Right forelimb (tissue), 1 donor: ENCODE measurements at regions not wholly inside any gene's neighbourhood (a gene's known extent, or its start where the extent isn't known, plus 50 kb on each side); places are given as distances from the start of the nearest gene placed in this dataset.
"Not testable (repeated sequence)": the region's sequence is repeated elsewhere in the genome, so short reads cannot be mapped to it uniquely, and the experiment has no call there.

Experiments
- DNase-seq: peaks from one replicate; pipeline ENCODE4 v3.0.0-alpha.2; 2018

DNA sequence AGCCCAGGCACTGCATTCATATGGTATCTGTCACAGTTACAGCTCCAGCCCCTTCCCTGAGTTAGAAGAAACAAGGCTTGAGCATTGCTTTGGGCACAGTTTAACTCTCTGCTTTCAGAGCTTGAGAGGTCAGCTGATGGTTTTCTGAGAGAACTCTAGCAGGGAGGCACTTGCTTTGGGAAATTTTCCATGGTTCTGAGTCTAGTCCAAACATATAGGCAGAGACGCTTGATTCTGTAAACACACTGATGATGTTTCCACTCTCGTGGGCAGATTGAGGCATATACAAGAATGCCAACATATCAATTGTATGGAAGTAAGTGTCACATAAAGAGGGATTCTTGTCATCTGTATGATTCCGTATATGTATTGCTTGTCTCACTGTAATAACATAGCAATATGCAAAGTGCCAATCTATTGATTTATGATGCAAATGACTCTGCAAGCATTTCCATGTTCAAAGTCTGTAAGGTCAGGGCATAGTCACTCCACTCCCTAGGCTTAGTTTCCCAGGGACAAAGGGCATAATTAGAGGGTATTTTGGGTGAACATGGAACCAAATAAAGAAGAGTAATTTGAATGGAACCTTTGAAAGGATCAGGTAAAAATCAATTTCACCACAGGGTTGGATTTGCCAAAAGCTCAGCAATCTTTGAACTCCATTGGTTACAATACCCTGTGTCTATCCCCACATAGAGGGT, 239.0 kb downstream of the INHBA start:
- DNase-seq: no peak

DNA sequence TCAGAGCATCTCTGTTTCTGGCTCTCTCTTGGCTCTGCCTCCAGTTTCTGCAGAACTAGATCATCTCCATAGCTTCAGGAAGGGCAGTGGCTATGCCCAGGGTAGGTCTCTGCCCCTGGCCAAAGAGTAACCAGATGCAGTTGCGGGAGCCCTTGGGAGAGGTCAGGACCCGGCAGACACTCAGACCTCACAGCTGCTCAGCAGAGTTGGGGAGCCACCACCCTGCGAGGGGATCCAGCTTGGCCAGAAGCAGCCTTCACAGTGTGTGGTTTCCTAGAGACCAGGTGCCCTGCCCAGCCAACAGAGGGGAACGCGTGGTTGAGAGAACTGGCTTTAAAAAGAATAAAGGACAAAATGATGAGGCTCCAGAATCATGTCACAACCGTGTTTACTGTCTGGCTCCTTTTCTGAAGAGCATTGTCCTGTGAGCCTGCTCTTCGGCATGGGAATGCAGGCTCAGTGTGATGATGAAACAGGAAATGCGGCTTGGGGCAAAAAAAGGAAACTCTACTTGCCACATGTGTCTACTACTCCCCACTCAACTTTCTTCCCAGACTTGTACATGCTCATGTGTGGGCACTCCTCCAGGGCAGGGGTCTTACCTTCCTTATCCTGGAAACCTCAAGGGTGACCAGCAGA, 243.1 kb downstream of the INHBA start:
- no peak for DNase-seq

DNA sequence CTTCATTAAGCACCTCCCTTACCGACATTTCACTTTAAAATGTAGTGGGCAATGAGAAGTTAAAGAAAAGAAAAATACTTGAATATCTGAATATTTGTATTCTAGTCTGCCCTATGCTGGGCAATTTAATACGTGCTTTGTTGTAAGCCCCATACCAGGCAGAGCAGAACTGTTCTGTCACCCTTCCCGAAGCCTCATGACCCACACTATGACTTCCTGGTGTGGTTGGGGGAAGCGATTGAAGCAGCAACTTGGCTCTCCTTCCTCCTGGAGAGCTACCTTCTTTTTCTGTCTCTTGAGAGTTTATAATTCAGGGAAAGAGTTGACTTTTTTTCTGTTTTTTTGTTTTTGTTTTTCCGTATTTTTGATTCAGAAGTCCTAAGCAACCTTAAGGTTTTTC, 243.7 kb downstream of the INHBA start:
- DNase-seq: no peak

DNA sequence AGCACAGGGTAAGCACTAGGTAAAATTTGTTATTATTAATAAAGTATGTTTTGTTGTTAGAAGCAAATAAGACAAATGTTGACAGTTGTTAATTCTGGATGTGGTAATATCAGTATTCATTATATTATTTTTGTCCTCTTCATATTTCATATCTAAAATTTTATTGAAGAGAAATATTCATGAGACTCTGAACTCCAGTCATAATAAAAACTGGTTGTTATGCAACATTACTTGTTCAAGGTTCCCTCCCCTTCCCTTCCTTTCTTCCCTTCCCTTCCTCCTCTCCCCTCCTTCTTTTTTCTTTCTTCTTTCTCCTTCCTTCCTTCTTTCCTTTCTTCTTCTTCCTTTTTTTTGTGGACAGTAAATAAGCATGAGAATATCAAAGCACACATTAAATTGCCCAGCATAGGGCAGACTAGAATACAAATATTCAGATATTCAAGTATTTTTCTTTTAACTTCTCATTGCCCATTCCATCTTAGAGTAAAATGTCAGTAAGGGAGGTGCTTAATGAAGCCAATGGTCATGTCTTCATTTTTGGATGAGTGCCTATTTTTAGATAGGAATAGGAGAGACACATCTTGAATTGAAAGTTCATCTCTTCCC, 245.0 kb downstream of the INHBA start:
- no peak for DNase-seq

DNA sequence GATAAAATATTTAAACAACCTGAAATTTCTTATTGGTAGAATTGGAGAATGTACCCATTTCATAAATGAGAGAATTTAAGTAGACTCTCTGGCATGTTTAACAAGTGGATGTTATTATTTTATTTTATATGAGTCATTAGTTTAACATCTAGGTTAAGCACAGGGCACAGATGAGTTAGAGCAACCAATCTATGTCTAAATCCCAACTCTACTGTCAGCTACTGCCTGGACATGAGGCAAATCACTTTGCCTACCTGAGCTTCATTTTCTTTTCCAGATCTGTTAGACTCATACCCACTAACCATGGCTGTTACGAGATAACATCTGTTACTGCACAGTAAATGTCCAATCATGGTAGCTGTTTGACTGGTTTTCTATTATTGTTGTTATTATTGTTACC, 251.1 kb downstream of the INHBA start:
- DNase-seq: no peak

DNA sequence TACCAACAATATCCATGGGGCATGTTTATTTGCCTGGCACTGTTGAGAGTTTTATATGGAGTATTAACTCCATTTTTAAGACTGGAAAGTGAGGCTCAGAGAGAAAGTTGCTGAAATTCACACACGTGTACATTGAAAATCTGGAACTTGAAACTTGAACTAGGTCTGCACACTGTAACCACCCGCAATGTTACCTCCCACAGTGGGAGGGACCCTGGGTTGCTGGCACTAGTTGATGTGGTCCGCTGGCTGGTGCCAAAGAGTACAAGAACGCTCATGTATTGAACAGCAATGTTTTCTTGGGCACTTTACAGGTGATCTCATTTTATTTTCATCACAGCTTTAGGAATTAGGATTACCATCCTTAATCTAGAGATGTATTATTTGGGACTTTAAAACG, 253.2 kb downstream of the INHBA start:
- DNase-seq: no peak

DNA sequence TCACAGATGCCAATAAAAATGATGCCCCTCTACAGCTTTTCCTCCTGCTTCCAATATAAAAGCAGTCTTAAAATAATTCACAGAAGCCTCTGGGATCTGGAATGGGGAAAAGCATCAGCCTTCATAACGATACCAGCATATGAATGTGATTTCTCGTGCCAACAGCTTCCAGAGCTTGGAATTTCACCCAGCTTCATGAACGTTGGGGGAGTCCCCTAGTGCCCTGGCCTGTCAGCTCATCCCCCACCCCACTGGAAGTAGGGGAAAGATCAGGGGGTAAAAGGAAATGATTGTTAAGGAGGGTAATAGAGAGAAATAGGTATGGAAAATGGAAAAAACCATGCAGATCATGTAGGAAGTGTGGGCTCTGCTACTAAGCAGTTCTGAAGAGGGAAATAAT, 253.6 kb downstream of the INHBA start:
- no peak for DNase-seq

DNA sequence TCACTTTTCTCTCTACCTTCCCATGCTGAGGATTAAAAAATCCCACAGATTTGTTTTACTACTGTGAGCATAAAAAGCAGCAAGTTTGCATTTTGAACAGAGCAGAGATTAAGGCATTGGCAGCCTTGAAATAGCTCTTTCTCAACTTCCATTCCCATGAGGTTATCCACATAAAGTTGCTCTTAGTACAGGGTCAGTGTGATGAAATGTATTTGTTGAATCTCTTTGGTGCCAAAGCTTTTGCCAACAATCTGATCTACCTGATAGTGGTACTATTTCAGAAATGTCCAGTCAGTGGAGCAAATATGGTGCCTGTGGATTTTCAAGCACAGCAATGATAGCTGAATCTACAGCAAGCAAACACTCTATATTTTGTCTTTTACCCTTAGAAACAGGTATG, 254.8 kb downstream of the INHBA start:
- no peak for DNase-seq

DNA sequence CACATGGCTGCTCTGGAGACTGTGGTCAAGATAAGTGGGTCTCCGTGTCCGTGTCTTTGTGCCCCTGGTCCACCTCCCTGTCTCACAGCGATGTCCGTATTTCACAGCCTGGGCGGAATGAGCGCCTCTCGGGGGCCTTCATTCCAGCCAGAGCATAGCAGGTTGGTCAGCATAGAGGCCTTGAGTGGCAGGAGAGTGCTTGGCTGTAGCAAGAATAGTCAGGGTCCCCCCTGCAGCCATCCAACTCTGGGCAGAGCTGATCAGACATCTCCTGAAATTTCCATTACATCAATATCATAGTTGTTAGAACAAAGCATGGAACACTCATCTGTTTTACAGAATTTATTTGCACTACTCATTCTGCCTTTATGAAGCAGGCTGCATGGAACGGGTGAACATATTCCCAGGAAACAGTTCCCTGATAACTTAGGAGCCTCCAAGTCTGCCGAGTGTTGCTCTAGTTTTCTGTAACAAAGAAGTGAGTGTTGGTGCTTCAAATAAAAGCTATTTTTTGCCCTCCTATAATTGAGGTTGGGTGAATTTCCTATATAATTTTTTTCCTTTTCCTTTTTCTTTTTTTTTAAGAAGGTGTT, 255.3 kb downstream of the INHBA start:
- DNase-seq: no peak

DNA sequence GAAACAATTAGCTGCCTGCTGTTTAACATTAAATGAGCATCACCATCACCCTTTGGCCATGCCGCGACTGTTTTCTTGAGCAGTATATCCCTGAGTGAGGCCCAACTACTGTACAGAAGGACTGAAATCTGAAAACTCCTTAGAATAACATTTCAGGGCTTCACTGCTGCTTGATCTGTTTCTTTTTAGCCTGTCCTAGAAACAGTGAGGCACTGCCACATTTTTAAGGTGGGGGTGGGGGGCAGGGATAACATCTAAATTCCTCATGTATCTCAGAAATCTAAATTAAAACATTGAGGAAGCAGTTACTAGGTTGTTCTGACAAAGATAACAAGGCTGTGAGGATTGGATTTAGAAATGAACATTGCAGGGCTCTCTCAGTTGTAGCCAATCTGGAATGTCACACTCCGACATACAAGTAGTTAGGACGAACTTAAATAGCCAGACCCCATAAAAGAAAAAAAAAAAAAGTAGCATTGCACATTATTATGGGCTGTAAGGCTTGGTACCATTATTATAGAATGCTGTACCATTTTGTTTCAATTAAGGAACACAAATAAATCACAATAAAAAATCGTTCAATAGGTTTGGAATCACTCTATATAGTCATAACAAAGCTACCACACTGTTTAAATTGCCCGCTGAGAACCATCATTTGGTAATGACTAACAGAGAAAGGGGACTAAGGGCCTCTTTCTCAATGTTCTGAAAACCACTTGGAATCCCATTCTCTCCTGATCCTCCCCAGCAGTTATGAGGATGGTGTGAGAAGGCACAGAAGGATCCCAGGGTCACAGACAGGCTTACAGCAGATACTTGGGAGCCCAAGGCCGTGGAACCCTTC, 256.1 kb downstream of the INHBA start:
- no peak for DNase-seq

DNA sequence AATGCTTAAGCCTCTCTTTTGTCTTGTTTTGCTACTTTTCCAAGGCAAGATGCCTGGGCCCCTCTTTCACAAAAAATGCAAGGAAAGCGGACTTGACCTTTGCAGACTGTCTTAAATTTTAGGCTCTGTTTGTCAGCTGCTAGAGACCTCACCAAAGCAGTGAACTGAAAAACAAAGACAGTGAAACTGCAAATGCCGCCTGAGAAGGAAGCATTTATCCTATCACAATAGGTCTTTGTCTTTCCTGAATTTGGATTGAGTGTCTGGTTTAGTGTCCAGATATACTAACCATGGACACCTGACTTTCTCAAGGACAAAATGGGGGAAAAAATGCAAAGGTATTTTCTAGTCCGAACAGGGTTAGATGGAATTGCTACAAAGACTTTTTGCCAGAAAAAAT, 256.9 kb downstream of the INHBA start:
- no peak for DNase-seq

DNA sequence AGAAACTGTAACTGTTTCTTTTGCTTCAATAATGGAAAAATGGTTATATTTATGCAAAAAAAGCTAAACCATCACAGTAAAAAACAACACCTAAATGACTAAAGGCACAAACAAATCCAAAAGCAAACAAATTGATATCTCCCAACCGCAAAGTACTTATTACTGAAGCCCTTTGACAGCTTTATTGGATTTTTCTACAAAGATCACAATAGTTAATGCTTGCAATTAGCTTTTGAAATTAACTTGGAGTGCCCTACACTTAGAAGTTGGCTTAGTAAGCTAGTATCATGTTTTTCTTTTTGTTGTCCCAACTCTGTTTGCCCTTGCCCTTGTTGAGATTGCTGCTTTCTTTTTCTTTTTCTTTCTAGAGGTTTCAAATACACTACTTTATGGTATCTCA, 257.5 kb downstream of the INHBA start:
- no peak for DNase-seq

DNA sequence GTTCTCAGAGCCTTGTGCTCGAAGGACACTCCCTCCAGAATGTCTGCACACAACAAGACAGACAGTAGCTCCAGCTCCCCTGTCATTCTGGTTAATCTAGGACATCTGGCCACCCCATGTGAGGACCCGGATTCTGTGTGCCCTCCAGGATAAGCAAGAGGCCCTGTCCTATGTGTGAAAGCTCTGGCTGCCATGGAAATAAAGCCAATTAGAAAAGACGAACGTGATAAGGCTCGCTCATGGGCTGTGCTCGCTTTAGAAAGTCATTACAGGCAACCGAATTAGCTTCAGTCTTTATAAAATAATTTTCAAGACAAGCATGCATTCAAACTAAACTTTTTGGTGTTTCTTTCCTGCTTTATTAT, 263.4 kb downstream of the INHBA start:
- DNase-seq: no peak

DNA sequence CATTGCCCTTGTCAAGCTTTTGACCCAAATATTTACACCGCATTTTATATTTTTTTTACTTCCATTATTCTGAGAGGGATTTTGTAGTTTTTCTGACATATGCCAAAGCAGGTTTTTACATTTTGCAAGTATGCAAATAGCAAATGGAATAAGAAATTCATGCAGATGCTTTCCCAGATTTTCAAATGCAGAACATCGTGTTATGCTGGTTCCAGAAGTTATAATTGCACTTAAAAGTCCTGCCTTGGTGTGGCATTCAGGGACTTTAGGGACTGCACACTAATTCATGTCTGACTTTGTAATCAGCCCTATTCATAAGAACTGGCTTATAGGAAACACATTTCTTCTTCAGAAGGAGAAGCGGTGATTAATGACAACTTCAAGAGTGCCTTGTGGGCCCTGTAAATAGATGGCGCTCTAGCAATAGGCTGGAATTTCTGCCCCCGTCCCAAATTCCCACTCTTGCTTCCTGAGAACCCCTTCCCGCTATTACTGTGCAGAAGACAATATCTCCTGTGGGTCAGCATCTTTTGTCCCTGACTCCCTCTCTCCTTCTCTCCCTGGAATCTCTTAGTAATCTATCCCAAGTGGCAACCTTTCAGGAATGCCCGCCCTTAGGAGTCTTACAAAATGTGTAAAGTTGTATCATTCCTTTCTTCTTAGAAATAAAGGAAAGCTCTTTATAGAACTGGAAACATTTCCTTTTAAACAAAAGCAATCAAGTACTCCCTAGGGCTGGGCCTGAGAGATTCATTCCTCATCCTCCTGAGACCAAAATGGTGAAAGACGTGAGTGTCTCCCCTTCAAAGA, 264.0 kb downstream of the INHBA start:
- no peak for DNase-seq

DNA sequence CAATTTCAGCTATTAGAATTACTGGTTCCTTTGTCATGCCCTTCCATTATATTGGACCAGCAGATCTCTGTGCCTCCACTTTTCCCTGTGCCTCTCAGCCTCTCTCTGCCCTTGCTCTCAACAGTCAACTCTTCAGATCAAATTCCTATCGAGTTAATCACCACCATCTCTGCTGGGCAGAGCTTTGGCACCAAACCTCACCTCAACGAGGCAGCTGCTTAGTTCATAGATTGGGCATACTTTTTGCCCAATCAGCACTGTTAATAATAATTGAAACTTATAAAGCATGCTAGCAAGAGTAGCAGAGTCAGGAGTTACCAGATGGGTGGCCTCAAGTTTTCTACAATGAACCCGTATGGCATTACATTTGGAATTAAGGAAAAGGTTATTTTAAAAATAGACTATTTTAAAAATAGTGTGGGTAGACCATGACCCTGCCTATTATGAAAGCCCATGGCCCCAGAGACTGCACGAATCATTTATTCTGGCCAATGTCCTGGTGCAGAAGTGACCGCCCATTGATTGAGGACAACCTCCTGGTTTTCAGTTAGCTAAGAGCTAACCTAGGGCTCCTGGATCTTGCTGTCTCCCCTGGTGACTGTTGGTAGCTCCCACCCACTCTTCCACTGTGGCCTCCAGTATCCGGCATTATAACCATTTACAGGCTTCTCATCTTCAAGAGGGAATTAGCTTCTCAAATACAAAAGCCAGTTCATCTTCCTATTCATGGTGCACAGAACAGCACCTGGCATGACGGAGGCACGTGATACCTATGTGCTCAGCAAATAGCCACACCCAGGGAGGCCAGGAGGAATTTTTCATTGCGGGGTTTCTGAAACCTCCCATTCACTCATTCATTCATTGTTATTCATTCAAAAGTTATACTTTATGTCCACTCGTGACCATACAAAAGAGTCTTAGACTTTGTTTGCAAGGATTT, 265.4 kb downstream of the INHBA start:
- DNase-seq: no peak

DNA sequence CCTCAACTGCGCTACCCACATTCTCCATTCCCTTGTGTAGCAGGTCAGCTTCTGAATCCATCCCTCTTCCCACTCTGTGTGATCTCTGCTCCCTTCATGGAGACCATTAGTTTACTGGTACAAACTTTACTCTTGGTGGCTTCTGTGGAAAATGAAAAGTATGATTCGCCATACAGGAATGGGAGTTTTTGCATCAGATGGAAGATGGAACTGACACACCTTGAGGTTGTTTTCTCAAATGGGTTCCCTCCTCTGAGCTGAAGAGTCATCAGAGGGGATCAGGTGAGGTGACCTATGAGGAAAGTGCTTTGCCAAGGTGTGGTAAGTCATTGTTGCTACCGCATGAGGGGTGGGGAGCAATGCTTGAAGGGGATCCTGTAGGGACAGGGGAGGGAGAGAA, 266.8 kb downstream of the INHBA start:
- DNase-seq: no peak

DNA sequence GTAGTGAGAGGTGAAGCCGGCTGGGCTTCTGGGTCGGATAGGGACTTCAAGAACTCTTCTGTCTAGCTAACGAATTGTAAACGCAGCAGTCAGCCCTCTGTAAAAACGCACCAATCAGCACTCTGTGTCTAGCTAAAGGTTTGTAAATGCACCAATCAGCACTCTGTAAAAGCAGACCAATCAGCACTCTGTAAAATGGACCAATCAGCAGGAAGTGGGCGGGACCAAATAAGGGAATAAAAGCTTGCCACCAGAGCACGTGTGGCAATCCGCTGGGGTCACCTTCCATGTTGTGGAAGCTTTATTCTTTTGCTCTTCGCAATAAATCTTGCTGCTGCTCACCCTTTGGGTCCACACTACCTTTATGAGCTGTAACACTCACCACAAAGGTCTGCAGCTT, 267.9 kb downstream of the INHBA start:
- DNase-seq: not testable (repeated sequence)

DNA sequence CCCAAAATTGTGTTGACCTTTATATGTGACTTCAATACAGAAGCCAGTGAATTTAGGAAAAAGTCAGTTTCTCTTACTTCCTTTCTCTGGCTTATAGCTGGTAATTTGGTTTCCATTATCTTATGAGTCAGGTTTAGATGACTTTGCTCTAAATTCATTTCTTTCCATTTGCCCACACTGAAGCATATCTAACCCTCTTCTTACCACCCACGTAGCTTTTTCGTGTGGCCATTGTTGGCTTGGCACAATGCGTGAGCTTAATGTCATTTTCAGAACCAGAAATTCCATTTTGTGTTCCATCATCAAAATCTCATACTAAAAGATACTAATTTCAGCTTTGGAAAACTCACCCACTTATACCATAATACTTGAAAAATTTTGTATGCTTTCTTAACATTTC, 271.2 kb downstream of the INHBA start:
- DNase-seq: no peak

DNA sequence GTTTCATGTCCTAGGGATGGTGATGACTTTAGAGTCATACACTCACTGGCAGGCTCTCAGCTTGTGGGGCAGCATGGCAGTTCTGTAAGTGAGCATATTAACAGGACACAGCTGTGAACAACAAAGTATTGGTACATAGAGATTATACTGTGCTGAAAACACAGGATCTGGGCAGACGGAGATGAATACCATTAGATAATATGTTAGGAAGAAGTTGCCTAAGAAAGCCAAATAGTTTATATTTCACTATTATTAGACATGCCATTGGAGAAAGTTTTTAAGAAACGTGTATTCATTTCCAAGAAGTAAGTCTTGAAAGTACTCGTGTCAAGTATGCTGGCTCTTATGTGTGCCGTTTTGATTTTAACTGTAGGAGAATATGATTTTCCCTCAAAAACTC, 274.5 kb downstream of the INHBA start:
- no peak for DNase-seq

DNA sequence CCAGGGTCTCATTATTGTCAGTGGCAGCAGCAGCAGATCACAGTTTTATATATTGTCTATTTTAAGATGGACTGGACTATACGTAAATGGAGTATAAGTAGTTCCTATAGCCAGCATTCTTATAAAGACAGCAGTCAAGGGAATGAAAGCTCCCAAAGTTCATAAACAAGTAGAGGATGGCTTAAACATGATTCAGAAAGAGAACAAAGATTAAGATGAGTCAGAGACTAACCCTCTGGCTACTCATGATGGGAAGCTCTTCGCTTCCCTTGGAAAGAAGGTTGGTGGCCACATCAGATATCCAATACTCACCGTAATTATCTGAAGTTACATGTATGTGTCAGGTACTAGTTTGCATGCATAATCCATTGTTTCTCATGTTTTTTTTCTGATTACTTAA, 277.0 kb downstream of the INHBA start:
- DNase-seq: no peak

DNA sequence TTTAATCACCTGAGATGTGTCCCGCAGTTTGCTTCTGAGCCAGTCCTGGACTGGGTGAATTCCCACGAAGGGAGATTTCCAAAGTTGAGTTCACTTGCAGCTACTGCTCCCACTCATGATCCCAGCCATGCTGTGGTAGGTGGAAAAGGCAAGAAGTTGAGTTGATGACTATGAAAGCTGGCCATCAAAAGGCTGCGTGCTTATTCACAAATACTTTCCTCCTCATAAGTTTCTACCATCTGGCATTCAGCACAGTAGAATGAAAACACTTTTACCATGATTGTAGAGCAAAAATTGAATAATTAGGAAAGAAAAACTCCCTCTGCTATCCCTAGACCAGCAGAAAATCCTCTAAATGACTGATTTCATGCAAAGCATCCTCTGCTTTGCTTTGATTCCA, 281.8 kb downstream of the INHBA start:
- DNase-seq: no peak
